HG02870 (cell line): ENCODE measurements at regions not wholly inside any gene's neighbourhood (a gene's known extent, or its start where the extent isn't known, plus 50 kb on each side); places are given as distances from the start of the nearest gene placed in this dataset.

Experiments used
- ATAC-seq: cut with Tn5 transposase; IDR thresholded peaks from one replicate; pipeline ENCODE4 v1.9.1; 2021; ENCODE audit warnings: mild to moderate bottlenecking, moderate library complexity; ENCODE audit not compliant: unreplicated experiment

- no peak for ATAC-seq
Observed at GRCh38 chr17:69928611-69929010, 146.4 kb upstream of the KCNJ16 start.

DNA sequence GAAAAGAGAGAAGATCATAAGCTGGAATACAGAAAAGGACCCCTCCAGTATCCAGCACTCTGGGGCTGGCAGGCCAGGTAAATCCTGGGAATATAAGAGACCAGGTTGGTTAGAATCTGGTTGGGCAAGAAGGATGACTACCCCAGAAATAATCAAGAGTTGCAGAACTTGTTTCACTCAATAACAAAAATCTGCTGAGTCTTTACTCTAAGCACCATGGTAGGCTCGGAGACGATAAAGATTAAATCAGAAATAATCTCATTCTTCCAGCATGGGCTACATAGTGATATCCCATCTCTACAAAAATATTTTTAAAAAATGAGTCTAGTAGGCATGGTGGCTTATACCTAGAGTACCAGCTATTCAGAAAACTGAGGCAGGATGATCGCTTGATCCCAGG lies 138.0 kb upstream of the KCNJ16 start:
- no peak for ATAC-seq

- no peak for ATAC-seq
Observed at GRCh38 chr17:69943058-69943457, 132.0 kb upstream of the KCNJ16 start.

GRCh38 chr17:69944406-69944805 lies 130.6 kb upstream of the KCNJ16 start:
- no peak for ATAC-seq

GRCh38 chr17:69945698-69946185 lies 129.3 kb upstream of the KCNJ16 start:
- no peak for ATAC-seq

- ATAC-seq: no peak
Observed at GRCh38 chr17:69947027-69947759, 127.8 kb upstream of the KCNJ16 start.

- ATAC-seq: no peak
Observed at GRCh38 chr17:69948406-69948805, 126.6 kb upstream of the KCNJ16 start.

- ATAC-seq: no peak
Observed at GRCh38 chr17:69949496-69949895, 125.5 kb upstream of the KCNJ16 start.

DNA sequence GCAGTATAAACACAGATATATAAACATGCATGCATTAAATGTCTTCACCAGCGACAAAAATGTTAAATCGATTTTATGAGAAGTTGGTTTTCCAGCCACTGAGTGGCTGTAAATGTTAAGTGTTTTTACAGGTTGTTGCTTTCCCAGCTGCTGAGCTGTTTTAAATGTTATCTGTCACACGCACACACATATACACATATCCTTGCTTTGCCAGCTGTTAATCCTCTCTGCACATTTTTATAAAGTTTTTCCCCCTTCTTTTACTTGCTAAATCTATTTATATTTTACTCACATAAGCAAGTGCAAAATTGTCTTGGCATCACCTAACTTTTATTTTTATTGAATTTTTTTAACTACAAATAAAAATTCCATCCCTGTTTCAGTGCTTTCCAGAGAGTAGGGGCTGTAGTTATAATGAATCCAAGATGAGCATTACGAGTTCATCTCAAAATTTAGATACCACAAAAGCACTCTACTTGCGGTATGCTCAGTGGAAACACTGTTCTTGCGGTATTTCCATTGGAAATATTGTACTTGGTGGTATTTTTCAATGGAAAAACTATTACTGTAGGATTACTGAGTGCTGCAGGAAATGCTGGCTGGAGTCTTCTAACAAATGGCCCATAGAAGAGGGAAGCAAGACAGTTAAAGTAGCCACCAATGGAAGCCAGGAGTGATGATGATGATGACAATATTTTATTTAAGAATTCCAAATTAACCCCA lies 124.9 kb upstream of the KCNJ16 start:
- no peak for ATAC-seq

DNA sequence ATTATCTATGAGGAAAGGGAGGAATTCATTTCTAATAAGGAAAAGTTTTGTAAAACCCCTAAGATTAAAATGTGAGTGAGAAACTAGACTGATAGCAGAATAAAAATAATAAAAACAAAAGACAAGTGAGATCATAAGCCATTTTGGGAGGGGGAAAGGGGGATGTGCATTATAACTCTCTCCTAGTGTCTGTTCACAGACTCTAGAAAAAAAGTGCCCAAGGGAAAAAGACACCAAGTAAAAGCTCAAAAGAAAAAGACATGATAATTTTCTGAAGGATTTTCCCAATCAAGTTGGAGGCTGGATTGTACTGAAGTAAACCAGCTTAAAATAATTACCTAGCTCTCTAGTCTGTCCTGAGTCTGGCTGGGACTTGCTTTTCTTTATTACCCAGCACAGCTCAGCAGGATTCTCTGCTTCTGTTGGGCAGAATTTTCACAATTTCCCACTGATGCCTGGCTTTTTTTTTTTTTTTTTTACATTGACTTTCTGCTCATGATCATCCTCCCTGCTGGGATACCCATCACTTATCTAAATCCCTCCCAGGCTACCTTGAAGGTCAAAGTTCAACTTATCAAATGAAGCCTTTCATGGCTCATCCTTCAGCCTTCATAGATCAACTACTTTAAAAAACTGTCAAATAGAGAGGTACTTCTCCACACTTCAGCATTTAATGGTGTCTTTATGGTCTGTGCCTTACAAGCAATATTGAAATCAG lies 124.2 kb upstream of the KCNJ16 start:
- no peak for ATAC-seq

DNA sequence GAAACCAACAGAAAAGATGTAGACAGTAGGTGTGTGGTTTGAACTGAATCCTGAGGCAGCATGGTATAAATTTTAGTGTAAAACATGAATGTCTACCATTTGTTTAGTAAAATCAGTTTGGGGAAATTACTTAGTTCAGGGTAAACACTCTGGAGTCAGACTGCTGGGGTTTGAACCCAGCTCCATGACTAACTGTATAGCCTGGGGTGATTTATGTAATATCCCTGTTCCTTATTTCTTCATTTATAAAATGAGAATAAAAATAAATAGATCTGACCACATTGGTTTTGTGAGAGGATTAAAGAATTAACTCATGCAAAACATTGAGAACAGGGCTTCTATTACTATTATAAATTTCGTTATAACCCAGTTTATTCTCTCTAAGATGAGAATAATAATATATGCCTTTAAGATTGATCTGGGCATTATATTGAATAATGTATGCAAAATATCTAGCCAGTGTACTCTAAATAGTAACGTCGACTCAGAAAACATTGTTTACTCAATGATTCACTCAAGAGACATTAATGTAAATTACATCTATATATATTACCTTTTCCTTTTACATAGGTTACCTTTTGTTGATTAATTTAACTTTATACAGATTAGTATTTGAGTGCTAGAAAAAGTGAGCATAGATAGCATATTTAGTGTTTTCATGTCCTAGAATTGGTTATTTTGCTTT lies 120.6 kb upstream of the KCNJ16 start:
- ATAC-seq: no peak

GRCh38 chr17:69958063-69958462 lies 117.0 kb upstream of the KCNJ16 start:
- no peak for ATAC-seq

DNA sequence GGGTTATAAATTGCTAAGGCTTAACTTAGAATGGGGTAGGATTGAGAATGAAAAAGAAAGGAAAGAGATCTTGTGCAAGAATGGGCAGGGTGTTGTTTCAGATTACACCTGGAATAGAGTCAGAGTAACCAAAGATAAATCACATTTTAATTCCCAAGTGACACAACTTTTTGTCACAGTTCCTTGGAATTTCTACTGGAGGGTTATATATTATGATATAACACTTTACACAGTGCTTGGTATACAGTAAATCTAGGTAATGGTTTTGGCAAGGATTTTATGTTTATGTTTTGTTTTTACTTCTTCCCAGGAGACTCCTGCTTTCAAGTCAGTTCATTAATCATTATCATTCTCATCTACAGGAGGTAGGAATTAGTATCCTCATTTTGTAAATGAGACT lies 115.7 kb upstream of the KCNJ16 start:
- no peak for ATAC-seq

DNA sequence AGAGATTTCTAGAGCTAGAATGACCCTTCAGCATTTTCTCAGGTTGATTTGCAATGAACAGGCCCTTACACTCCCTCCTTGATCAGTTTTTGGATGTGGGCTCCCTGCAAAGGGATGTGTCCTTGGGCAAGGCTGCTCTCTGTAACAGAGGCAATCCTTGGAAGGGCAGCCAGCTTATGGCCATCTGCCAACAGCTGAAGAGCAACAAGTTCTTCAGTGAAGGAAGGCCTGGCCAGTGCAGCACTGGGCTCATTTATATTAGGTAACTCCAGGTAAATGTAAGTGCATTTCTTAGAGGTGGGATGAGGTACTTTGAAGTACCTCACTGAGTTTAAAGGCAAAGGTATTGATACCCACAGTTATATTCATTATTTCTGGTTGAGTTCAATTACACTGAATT lies 114.3 kb upstream of the KCNJ16 start:
- no peak for ATAC-seq

GRCh38 chr17:69961501-69962145 lies 113.4 kb upstream of the KCNJ16 start:
- ATAC-seq: no peak

GRCh38 chr17:69962436-69962995 lies 112.5 kb upstream of the KCNJ16 start:
- ATAC-seq: no peak

- ATAC-seq: no peak
Observed at GRCh38 chr17:69967910-69968411, 107.1 kb upstream of the KCNJ16 start.

DNA sequence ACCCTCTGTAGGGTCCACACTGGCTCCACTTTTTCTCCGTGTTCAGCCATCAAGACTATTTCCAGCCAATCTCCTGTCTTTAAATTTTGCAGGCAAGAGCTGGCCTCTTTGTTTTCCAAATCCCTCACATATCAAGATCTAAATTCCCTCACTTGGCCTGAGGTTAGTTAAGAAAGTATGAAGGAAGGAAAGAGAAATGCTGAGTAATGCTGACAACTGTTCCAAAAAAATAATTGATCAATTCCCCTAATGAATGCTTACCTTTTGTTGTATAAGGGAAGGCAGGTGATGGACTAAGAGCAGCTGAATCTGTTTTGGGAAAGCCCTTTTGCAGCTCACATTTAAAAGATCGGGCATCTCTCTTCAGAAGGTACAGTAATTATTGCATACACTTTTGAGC lies 105.1 kb upstream of the KCNJ16 start:
- ATAC-seq: no peak

DNA sequence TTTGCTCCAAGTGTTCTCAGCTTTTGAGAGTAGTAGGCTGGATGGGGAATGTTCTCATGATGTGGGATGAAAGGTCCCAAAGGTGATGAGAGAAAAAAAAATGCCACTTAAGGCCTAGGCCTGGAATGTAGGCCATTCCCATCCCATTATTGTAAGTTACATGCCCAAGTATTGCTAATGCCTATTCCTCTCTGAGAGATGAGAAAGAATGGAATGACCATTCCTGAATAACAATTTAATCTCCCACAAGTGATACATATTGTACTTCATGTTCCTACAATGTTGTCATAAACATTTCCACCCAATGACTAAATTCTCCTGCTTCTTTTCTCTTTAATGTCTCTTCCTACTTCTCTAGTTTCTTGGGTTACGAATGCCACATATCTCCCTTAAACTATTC lies 102.8 kb upstream of the KCNJ16 start:
- no peak for ATAC-seq

DNA sequence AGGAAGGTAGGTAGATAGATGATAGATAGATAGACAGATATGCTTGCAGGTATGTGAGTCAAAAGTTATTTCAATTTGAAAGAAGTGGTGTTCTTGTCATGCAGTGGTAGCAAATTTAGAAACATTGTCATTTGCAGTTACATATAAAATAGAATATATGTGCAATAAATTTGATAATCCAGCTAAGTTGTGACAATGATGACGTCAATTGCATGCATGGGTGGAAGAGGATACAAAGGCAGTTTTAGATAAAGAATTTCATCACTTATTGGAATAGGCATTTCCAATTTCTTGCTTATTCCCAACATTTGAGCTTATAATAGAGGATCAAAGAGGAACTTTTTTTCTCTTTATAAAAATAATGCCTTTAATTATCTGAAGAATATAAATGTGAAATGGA lies 99.2 kb upstream of the KCNJ16 start:
- no peak for ATAC-seq
